A549 (cell line): ENCODE measurements at regions not wholly inside any gene's neighbourhood (a gene's known extent, or its start where the extent isn't known, plus 50 kb on each side); places are given as distances from the start of the nearest gene placed in this dataset.
A peak's percentile ranks its signal among the peaks of the same experiment; 100 is the strongest.

Experiments used
- ATAC-seq, 2 experiments: fragments of 200-7000 bp in 1 of 2; fragments of >200 bp in 1 of 2; cut with Nextera tagmentation in 1 of 2; cut with Tn5 transposase in 1 of 2; 3 replicates each; pipeline versions ENCODE4 v1.8.0 to v1.9.1; 2018 to 2020; ENCODE audit warnings: mild to moderate bottlenecking in 1 of 2, moderate library complexity in 1 of 2
- CTCF ChIA-PET: fragments of 300-600 bp; sonication (Branson Sonifier 250); formaldehyde crosslinking; extraction: SDS; loops from one replicate; lab custom pipeline; 2021; ENCODE audit warnings: antibody characterized with exemption, inconsistent platforms; lab: Yijun Ruan, JAX
- POLR2A ChIA-PET: fragments of 350-600 bp; formaldehyde crosslinking; extraction: SDS; loops from one replicate; lab custom pipeline; 2021; ENCODE audit warnings: antibody characterized with exemption, inconsistent platforms; lab: Yijun Ruan, JAX
- DNase-seq, 2 experiments: peaks; one replicate each; pipeline versions ENCODE4 v3.0.0 to v3.0.0-alpha.2; 2011 to 2016; ENCODE audit warnings: low read depth in 1 of 2, low spot score in 1 of 2
- FAIRE-seq: peaks from 2 replicates; lab custom pipeline; 2011; peaks lifted over from hg19 to GRCh38; lab: Jason Lieb, UNC
- H3K27ac ChIP-seq, 2 experiments: fragments of >200 bp; sonication (Bioruptor Twin); formaldehyde crosslinking; 3 replicates each; pipeline ENCODE4 v1.5.1; 2016 to 2017
- H3K4me1 ChIP-seq: fragments of >200 bp; sonication (Bioruptor Twin); formaldehyde crosslinking; 3 replicates; pipeline ENCODE4 v1.6.1; 2016
- H3K4me2 ChIP-seq: fragments of >200 bp; sonication (Bioruptor Twin); formaldehyde crosslinking; 3 replicates; pipeline ENCODE4 v1.6.1; 2016
- H3K4me3 ChIP-seq: fragments of >200 bp; sonication (Bioruptor Twin); formaldehyde crosslinking; 3 replicates; pipeline ENCODE4 v1.5.1; 2016
- H3K9me3 ChIP-seq: fragments of >200 bp; sonication (Bioruptor Twin); formaldehyde crosslinking; 3 replicates; pipeline ENCODE4 v1.6.1; 2016
- CHD2 ChIP-seq: fragments of 150-350 bp; IDR thresholded peaks from 2 replicates; pipeline ENCODE4 v1.6.1; 2014; ENCODE audit warnings: low read length; ENCODE audit not compliant: partially characterized antibody
- EHF ChIP-seq: fragments of 250-450 bp; sonication (Bioruptor Pico); IDR thresholded peaks from 2 replicates; pipeline ENCODE4 v1.5.0; 2020; ENCODE audit warnings: mild to moderate bottlenecking
- EP300 ChIP-seq, 2 experiments: fragments of >200 bp; sonication (Bioruptor Twin); formaldehyde crosslinking; IDR thresholded peaks; 2 replicates in 1 of 2; 3 replicates in 1 of 2; pipeline ENCODE4 v1.6.1; 2016 to 2017
- FOSL2 ChIP-seq, 2 experiments: fragments of 450-650 bp in 1 of 2; fragments of >200 bp in 1 of 2; sonication (Bioruptor Twin) in 1 of 2; formaldehyde crosslinking; IDR thresholded peaks; 2 replicates each; pipeline versions ENCODE4 v1.5.0 to v1.6.1; 2016 to 2020; ENCODE audit warnings: mild to moderate bottlenecking in 1 of 2, moderate library complexity in 1 of 2
- HOXA7 ChIP-seq: fragments of 250-450 bp; sonication (Bioruptor Pico); IDR thresholded peaks from 2 replicates; pipeline ENCODE4 v1.5.0; 2020; ENCODE audit warnings: mild to moderate bottlenecking, moderate library complexity
- HOXB13 ChIP-seq: fragments of 250-450 bp; sonication (Bioruptor Pico); IDR thresholded peaks from 2 replicates; pipeline ENCODE4 v1.5.0; 2020; ENCODE audit warnings: low read depth, mild to moderate bottlenecking, moderate library complexity
- HOXB5 ChIP-seq: fragments of 250-450 bp; sonication (Bioruptor Pico); IDR thresholded peaks from 2 replicates; pipeline ENCODE4 v1.5.0; 2020; ENCODE audit warnings: mild to moderate bottlenecking, moderate library complexity
- JUN ChIP-seq, 2 experiments: fragments of >200 bp; sonication (Bioruptor Twin); formaldehyde crosslinking; IDR thresholded peaks; 2 replicates in 1 of 2; 3 replicates in 1 of 2; pipeline ENCODE4 v1.6.1; 2016 to 2017
- NR3C1 ChIP-seq: fragments of >200 bp; sonication (Bioruptor Twin); formaldehyde crosslinking; IDR thresholded peaks from 3 replicates; pipeline ENCODE4 v1.6.1; 2017
- RAD21 ChIP-seq, 2 experiments: fragments of >200 bp in 1 of 2; sonication (Bioruptor Twin) in 1 of 2; formaldehyde crosslinking in 1 of 2; IDR thresholded peaks in 1 of 2; conservative IDR thresholded peaks in 1 of 2; 2 replicates in 1 of 2; 3 replicates in 1 of 2; pipeline ENCODE4 v1.6.1; 2012 to 2018; ENCODE audit warnings: inconsistent platforms in 1 of 2
- TP53 ChIP-seq: fragments of 250-450 bp; sonication (Bioruptor Pico); IDR thresholded peaks from 2 replicates; pipeline ENCODE4 v1.5.0; 2021; ENCODE audit warnings: mild to moderate bottlenecking, moderate library complexity
- ZFP36 ChIP-seq: fragments of 450-650 bp; IDR thresholded peaks from 2 replicates; pipeline ENCODE4 v1.6.1; 2014; ENCODE audit warnings: borderline replicate concordance; ENCODE audit not compliant: partially characterized antibody
- ZNF302 ChIP-seq: fragments of 250-450 bp; sonication (Bioruptor Pico); IDR thresholded peaks from 2 replicates; pipeline ENCODE4 v1.9.0; 2021; ENCODE audit warnings: inconsistent platforms, mild to moderate bottlenecking, moderate library complexity
- WGBS: methylation state at CpG from one replicate; pipeline ENCODE4 v1.1.6; 2017; ENCODE audit errors: missing lambda C conversion rate; 5-methylcytosine and 5-hydroxymethylcytosine counted together
- TF ChIP-seq, protein P1 (sequence below): fragments of 250-450 bp; sonication (Bioruptor Pico); IDR thresholded peaks from 2 replicates; pipeline ENCODE4 v1.5.0; 2020; ENCODE audit warnings: low read depth, mild to moderate bottlenecking, moderate library complexity
- TF ChIP-seq, protein P2 (sequence below): fragments of >200 bp; sonication (Bioruptor Twin); formaldehyde crosslinking; IDR thresholded peaks from 3 replicates; pipeline ENCODE4 v1.6.1; 2016
- TF ChIP-seq, protein P3 (sequence below): fragments of 250-450 bp; sonication (Bioruptor Pico); IDR thresholded peaks from 2 replicates; pipeline ENCODE4 v1.5.0; 2021; ENCODE audit warnings: mild to moderate bottlenecking, moderate library complexity, borderline replicate concordance
- TF ChIP-seq, protein P4 (sequence below): fragments of >200 bp; sonication (Bioruptor Twin); formaldehyde crosslinking; IDR thresholded peaks from 3 replicates; pipeline ENCODE4 v1.5.1; 2016

DNA sequence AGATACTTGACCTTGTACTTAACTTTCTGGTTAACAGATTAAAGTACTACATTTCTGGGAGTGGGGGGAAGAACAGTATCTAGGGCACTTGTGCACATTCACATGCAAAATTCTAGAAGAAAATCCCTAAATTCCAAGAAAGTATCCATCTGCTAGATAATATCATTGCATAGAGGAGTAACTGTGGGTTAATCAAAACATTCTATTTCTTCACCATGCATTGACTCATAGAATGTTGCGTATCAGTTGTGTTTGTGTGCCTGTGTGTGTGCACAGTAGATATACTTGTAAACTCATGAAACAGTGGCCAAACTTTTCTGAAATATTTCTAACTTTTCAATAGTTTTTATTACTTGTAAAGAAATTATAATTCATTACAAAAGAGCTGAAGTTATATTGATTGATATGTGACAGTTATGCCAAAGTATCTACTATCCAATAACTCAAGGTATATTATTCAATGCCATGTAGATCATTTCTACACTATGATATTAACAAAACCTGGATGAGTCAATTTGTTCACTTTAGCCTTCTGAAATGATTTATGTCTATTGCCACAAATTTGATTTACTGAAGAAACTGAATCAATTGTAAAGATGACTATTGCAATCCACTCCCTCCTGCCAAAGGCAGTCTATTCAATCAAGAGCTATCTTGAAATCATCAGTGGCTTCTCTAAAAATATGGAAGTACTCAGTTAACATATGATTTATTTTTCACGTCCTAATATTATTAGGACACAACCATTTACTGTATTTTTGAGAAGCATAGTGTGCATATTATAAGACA, 756.7 kb upstream of the ARGLU1 start:
- ChIA-PET POLR2A (no interaction called here), CTCF (no interaction called here)
- WGBS = 27% methylated on average over 2 of the region's 2 CpGs
- Histone ChIP-seq H3K27ac (no peak overlapping the region), H3K4me2 (no peak overlapping the region), H3K4me3 (no peak overlapping the region), H3K4me1 (no peaks in the 10 kb centered on the region), H3K9me3 (no peaks in the 10 kb centered on the region)
- no peak for DNase-seq
- TF ChIP-seq TP53 (CRISPR knock-in tag) (no peak), JUN (IDR thresholded peaks at IDR 0.05) (no peak), EP300 (IDR thresholded peaks at IDR 0.05) (no peak), ZFP36 (no peak), CHD2 (no peak), HOXB5 (CRISPR knock-in tag) (no peak)
- TF ChIP-seq, protein P1, sequence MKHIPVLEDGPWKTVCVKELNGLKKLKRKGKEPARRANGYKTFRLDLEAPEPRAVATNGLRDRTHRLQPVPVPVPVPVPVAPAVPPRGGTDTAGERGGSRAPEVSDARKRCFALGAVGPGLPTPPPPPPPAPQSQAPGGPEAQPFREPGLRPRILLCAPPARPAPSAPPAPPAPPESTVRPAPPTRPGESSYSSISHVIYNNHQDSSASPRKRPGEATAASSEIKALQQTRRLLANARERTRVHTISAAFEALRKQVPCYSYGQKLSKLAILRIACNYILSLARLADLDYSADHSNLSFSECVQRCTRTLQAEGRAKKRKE (CRISPR knock-in tag) = no peak
- TF ChIP-seq, protein P2, sequence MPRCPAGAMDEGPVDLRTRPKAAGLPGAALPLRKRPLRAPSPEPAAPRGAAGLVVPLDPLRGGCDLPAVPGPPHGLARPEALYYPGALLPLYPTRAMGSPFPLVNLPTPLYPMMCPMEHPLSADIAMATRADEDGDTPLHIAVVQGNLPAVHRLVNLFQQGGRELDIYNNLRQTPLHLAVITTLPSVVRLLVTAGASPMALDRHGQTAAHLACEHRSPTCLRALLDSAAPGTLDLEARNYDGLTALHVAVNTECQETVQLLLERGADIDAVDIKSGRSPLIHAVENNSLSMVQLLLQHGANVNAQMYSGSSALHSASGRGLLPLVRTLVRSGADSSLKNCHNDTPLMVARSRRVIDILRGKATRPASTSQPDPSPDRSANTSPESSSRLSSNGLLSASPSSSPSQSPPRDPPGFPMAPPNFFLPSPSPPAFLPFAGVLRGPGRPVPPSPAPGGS = no peak
- TF ChIP-seq, protein P3, sequence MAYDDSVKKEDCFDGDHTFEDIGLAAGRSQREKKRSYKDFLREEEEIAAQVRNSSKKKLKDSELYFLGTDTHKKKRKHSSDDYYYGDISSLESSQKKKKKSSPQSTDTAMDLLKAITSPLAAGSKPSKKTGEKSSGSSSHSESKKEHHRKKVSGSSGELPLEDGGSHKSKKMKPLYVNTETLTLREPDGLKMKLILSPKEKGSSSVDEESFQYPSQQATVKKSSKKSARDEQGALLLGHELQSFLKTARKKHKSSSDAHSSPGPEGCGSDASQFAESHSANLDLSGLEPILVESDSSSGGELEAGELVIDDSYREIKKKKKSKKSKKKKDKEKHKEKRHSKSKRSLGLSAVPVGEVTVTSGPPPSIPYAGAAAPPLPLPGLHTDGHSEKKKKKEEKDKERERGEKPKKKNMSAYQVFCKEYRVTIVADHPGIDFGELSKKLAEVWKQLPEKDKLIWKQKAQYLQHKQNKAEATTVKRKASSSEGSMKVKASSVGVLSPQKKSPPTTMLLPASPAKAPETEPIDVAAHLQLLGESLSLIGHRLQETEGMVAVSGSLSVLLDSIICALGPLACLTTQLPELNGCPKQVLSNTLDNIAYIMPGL = no peak
- FAIRE-seq = no peak
- ATAC-seq = no peak

DNA sequence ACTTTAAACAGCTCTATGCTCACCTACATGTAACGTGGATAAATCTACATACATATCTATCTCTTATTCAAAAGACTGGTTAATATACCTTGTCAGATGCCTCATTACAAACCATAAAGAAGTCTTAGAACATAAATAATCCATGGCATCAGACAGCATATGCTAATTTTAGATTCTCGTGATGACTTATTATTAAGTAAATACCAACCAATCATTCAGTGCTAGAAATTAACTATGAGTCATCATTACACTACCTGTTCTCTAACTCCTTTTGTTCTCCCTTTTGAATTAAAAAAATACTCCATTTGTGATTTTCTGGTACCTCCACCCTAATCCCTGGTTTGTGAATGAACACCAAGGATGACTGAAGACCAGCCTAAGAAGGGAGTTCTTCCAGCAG, 754.3 kb upstream of the ARGLU1 start:
- H3K4me1 ChIP-seq = no peaks in the 10 kb centered on the region
- TF ChIP-seq RAD21 (conservative IDR thresholded peaks at IDR 0.05 in 1 of 2, IDR thresholded peaks at IDR 0.05 in 1 of 2) (no peak), EHF (CRISPR knock-in tag) (no peak), ZNF302 (CRISPR knock-in tag) (no peak), FOSL2 (IDR thresholded peaks at IDR 0.05) (no peak), FOSL2 (CRISPR knock-in tag; IDR thresholded peaks at IDR 0.05) (peak; percentile 43; the same call in 1 of the 2 replicates)
- TF ChIP-seq, protein P4, sequence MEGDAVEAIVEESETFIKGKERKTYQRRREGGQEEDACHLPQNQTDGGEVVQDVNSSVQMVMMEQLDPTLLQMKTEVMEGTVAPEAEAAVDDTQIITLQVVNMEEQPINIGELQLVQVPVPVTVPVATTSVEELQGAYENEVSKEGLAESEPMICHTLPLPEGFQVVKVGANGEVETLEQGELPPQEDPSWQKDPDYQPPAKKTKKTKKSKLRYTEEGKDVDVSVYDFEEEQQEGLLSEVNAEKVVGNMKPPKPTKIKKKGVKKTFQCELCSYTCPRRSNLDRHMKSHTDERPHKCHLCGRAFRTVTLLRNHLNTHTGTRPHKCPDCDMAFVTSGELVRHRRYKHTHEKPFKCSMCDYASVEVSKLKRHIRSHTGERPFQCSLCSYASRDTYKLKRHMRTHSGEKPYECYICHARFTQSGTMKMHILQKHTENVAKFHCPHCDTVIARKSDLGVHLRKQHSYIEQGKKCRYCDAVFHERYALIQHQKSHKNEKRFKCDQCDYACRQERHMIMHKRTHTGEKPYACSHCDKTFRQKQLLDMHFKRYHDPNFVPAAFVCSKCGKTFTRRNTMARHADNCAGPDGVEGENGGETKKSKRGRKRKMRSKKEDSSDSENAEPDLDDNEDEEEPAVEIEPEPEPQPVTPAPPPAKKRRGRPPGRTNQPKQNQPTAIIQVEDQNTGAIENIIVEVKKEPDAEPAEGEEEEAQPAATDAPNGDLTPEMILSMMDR = no peak
- TF ChIP-seq, all 56 proteins: peak for 1
- WGBS = 9% methylated on average over 2 of the region's 2 CpGs
- Histone ChIP-seq H3K9me3 (no peaks in the 10 kb centered on the region), H3K4me2 (no peak overlapping the region), H3K27ac (no peak overlapping the region), H3K4me3 (no peak overlapping the region)
- DNase-seq = no peak
- no peak for ATAC-seq
- no peak for FAIRE-seq
- ChIA-PET CTCF (no interaction called here), POLR2A (no interaction called here)

DNA sequence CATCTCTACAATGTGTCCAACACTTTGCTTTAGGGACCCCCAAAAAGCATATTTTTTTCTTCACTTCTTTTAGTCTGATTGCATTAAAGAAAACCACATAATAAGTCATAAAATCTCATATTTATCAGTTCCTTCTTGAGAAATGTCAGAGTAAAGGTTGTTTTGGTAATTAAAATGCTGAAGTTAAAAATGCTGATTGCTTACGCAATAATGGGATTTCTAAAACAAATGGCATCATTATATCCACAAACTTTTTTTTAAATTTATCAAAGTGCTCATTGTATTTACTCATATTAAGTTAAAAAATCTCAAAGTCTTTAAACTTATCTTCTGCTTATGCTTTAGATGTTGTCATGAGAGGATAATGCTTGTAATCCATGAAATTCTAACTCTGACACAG, 737.2 kb upstream of the ARGLU1 start:
- Histone ChIP-seq H3K4me2 (no peak overlapping the region), H3K9me3 (no peaks in the 10 kb centered on the region), H3K27ac (no peak overlapping the region)
- POLR2A ChIA-PET = no interaction called here
- no peak for TF ChIP-seq NR3C1
- TF ChIP-seq HOXB13 (CRISPR knock-in tag) = no peak
- no peak for TF ChIP-seq HOXA7 (CRISPR knock-in tag)
- TF ChIP-seq RAD21 (conservative IDR thresholded peaks at IDR 0.05 in 1 of 2, IDR thresholded peaks at IDR 0.05 in 1 of 2) = no peak
- TF ChIP-seq, all 56 proteins: peak for 0
- FAIRE-seq = no peak
- DNase-seq = no peak
- CTCF ChIA-PET = no interaction called here
- WGBS = 8% methylated on average over 1 of the region's 1 CpG
- ATAC-seq = no peak
- no peak overlapping the region for H3K4me3 ChIP-seq
- no peaks in the 10 kb centered on the region for H3K4me1 ChIP-seq
